ENCODE measurements at regions not wholly inside any gene's neighbourhood (a gene's known extent, or its start where the extent isn't known, plus 50 kb on each side); places are given as distances from the start of the nearest gene placed in this dataset.

- DNase-seq, result no peak
- H3K9me3 ChIP-seq (ENCODE audit: severe bottlenecking), result no peaks in the 10 kb centered on the region
- H3K4me3 ChIP-seq (ENCODE audit: low read depth, low read length), result no peak overlapping the region
- TF ChIP-seq CTCF (IDR thresholded peaks at IDR 0.05; ENCODE audit: low read depth, low read length), result no peak
- no peaks in the 10 kb centered on the region for H3K36me3 ChIP-seq
- H3K27ac ChIP-seq, result no peak overlapping the region
- H3K27me3 ChIP-seq (ENCODE audit: insufficient read depth, low read depth, severe bottlenecking), result no peaks in the 10 kb centered on the region
These were observed 238.0 kb upstream of the PLET1 start for GRCh38 chr11:112498701-112499100.

- TF ChIP-seq CTCF (IDR thresholded peaks at IDR 0.05; ENCODE audit: low read depth, low read length), result no peak
- Histone ChIP-seq H3K27ac (no peak overlapping the region), H3K9me3 (ENCODE audit: severe bottlenecking) (no peaks in the 10 kb centered on the region), H3K36me3 (no peaks in the 10 kb centered on the region), H3K27me3 (ENCODE audit: insufficient read depth, low read depth, severe bottlenecking) (no peaks in the 10 kb centered on the region), H3K4me3 (ENCODE audit: low read depth, low read length) (no peak overlapping the region)
- DNase-seq, result no peak
These were observed 238.7 kb upstream of the PLET1 start for GRCh38 chr11:112499153-112499880.

- Histone ChIP-seq H3K27me3 (ENCODE audit: insufficient read depth, low read depth, severe bottlenecking) (no peaks in the 10 kb centered on the region), H3K36me3 (no peaks in the 10 kb centered on the region), H3K27ac (no peak overlapping the region), H3K9me3 (ENCODE audit: severe bottlenecking) (no peaks in the 10 kb centered on the region), H3K4me3 (ENCODE audit: low read depth, low read length) (no peak overlapping the region)
- DNase-seq, result no peak
- TF ChIP-seq CTCF (IDR thresholded peaks at IDR 0.05; ENCODE audit: low read depth, low read length), result no peak
These were observed 239.2 kb upstream of the PLET1 start for GRCh38 chr11:112499881-112500204.

- H3K4me3 ChIP-seq (ENCODE audit: low read depth, low read length), result no peak overlapping the region
- H3K27me3 ChIP-seq (ENCODE audit: insufficient read depth, low read depth, severe bottlenecking), result no peaks in the 10 kb centered on the region
- H3K36me3 ChIP-seq, result no peaks in the 10 kb centered on the region
- no peak for DNase-seq
- no peaks in the 10 kb centered on the region for H3K9me3 ChIP-seq (ENCODE audit: severe bottlenecking)
- no peak overlapping the region for H3K27ac ChIP-seq
- no peak for TF ChIP-seq CTCF (IDR thresholded peaks at IDR 0.05; ENCODE audit: low read depth, low read length)
These were observed 242.8 kb upstream of the PLET1 start for GRCh38 chr11:112503410-112503809.

GRCh38 chr11:112504056-112504455 lies 243.4 kb upstream of the PLET1 start:
- DNase-seq, result no peak
- no peaks in the 10 kb centered on the region for H3K27me3 ChIP-seq (ENCODE audit: insufficient read depth, low read depth, severe bottlenecking)
- no peak for TF ChIP-seq CTCF (IDR thresholded peaks at IDR 0.05; ENCODE audit: low read depth, low read length)
- no peak overlapping the region for H3K4me3 ChIP-seq (ENCODE audit: low read depth, low read length)
- H3K36me3 ChIP-seq, result no peaks in the 10 kb centered on the region
- H3K9me3 ChIP-seq (ENCODE audit: severe bottlenecking), result no peaks in the 10 kb centered on the region
- H3K27ac ChIP-seq, result no peak overlapping the region

- no peak overlapping the region for H3K4me3 ChIP-seq (ENCODE audit: low read depth, low read length)
- no peak overlapping the region for H3K27ac ChIP-seq
- no peaks in the 10 kb centered on the region for H3K9me3 ChIP-seq (ENCODE audit: severe bottlenecking)
- no peak for DNase-seq
- no peak for TF ChIP-seq CTCF (IDR thresholded peaks at IDR 0.05; ENCODE audit: low read depth, low read length)
- no peaks in the 10 kb centered on the region for H3K27me3 ChIP-seq (ENCODE audit: insufficient read depth, low read depth, severe bottlenecking)
- no peaks in the 10 kb centered on the region for H3K36me3 ChIP-seq
These were observed 246.2 kb upstream of the PLET1 start for GRCh38 chr11:112506852-112507251.
